Endothelial cell of umbilical vein (primary cell): ENCODE measurements at regions not wholly inside any gene's neighbourhood (a gene's known extent, or its start where the extent isn't known, plus 50 kb on each side); places are given as distances from the start of the nearest gene placed in this dataset.

Source experiments
- BruUV-seq: library from RNA; stranded (reverse); fragments of 400-500 nt; replicated peaks from 2 replicates; lab custom pipeline; 2021; lab: Mats Ljungman, UMichigan
- CTCF ChIA-PET: fragments of 300-600, 350-600 bp; sonication (Branson Sonifier 250); formaldehyde crosslinking; loops from one replicate; lab custom pipeline; 2021; ENCODE audit warnings: antibody characterized with exemption, inconsistent platforms; lab: Charles Lee
- POLR2A ChIA-PET: fragments of 300-600, 350-600 bp; sonication (Branson Sonifier 250); formaldehyde crosslinking; loops from one replicate; lab custom pipeline; 2021; ENCODE audit warnings: antibody characterized with exemption, inconsistent platforms; lab: Charles Lee
- DNase-seq: peaks from one replicate; pipeline ENCODE4 v3.0.0-alpha.2; 2011; ENCODE audit warnings: low read depth, low spot score
- FAIRE-seq: peaks from 2 replicates; lab custom pipeline; 2011; peaks lifted over from hg19 to GRCh38; lab: Jason Lieb, UNC
- H2AFZ ChIP-seq: 2 replicates; pipeline ENCODE4 v1.6.0; 2012; ENCODE audit warnings: low read depth, low read length, control low read depth, inconsistent platforms
- H3K27ac ChIP-seq: 2 replicates; pipeline ENCODE4 v1.5.1; 2011; ENCODE audit warnings: low read depth, mild to moderate bottlenecking, control low read depth, low read length, moderate library complexity; ENCODE audit not compliant: insufficient read depth
- H3K27me3 ChIP-seq, 2 experiments: 2 replicates each; pipeline versions ENCODE4 v1.6.0 to v1.6.1; 2011; ENCODE audit warnings: low read length in 2 of 2, mixed read lengths in 1 of 2; ENCODE audit not compliant: control insufficient read depth in 2 of 2, insufficient read depth in 2 of 2
- H3K36me3 ChIP-seq, 2 experiments: 2 replicates in 1 of 2; 3 replicates in 1 of 2; pipeline ENCODE4 v1.5.1; 2011; ENCODE audit warnings: low read length in 2 of 2, mild to moderate bottlenecking in 1 of 2, moderate library complexity in 1 of 2; ENCODE audit not compliant: control insufficient read depth in 2 of 2, insufficient read depth in 2 of 2; ENCODE audit errors: extremely low read depth in 1 of 2
- H3K4me1 ChIP-seq: 3 replicates; pipeline ENCODE4 v1.5.1; 2011; ENCODE audit warnings: mild to moderate bottlenecking, low read length; ENCODE audit not compliant: control insufficient read depth, insufficient read depth; ENCODE audit errors: extremely low read depth
- H3K4me2 ChIP-seq: 2 replicates; pipeline ENCODE4 v1.6.1; 2011; ENCODE audit warnings: low read length, control low read depth, mixed read lengths; ENCODE audit not compliant: insufficient read depth
- H3K4me3 ChIP-seq, 3 experiments: fragments of 200-600 bp in 1 of 3; sonication (generic), shearing (Covaris generic) in 1 of 3; replicated peaks in 1 of 3; 2 replicates each; pipeline ENCODE4 v1.5.1; 2011 to 2016; ENCODE audit warnings: control low read depth in 3 of 3, low read length in 3 of 3, mild to moderate bottlenecking in 2 of 3, inconsistent platforms in 1 of 3, low read depth in 1 of 3, moderate library complexity in 1 of 3; ENCODE audit not compliant: insufficient read depth in 1 of 3
- H3K79me2 ChIP-seq: 2 replicates; pipeline ENCODE4 v1.6.0; 2012; ENCODE audit warnings: low read length, inconsistent platforms; ENCODE audit not compliant: control insufficient read depth, insufficient read depth
- H3K9ac ChIP-seq: replicated peaks from 2 replicates; pipeline ENCODE3; 2011; ENCODE audit warnings: low read length, control low read depth; ENCODE audit not compliant: insufficient read depth; ENCODE audit errors: extremely low read depth
- H3K9me1 ChIP-seq: replicated peaks from 3 replicates; pipeline ENCODE4 v1.6.0; 2011; ENCODE audit warnings: mild to moderate bottlenecking, low read length; ENCODE audit not compliant: control insufficient read depth, insufficient read depth; ENCODE audit errors: extremely low read depth
- H3K9me3 ChIP-seq: replicated peaks from 2 replicates; pipeline ENCODE4 v1.5.1; 2012; ENCODE audit warnings: low read length, inconsistent platforms; ENCODE audit not compliant: control insufficient read depth, insufficient read depth
- H4K20me1 ChIP-seq: replicated peaks from 2 replicates; pipeline ENCODE3; 2011; ENCODE audit warnings: mild to moderate bottlenecking, low read length; ENCODE audit not compliant: control insufficient read depth, insufficient read depth; ENCODE audit errors: extremely low read depth
- EZH2 ChIP-seq: IDR thresholded peaks from 2 replicates; pipeline ENCODE4 v1.6.1; 2012; ENCODE audit warnings: borderline replicate concordance, low read depth, mild to moderate bottlenecking, moderate library complexity, low read length, inconsistent platforms; ENCODE audit not compliant: severe bottlenecking
- FOS ChIP-seq: IDR thresholded peaks from 2 replicates; pipeline ENCODE4 v1.6.1; 2011; ENCODE audit warnings: mild to moderate bottlenecking, low read length, moderate library complexity, borderline replicate concordance; ENCODE audit not compliant: insufficient read depth
- GATA2 ChIP-seq: IDR thresholded peaks from 2 replicates; pipeline ENCODE4 v1.7.0; 2011; ENCODE audit warnings: low read depth, mild to moderate bottlenecking, moderate library complexity, mixed read lengths, low read length; ENCODE audit not compliant: insufficient read length, insufficient read depth
- JUN ChIP-seq: IDR thresholded peaks from 2 replicates; pipeline ENCODE4 v1.6.1; 2011; ENCODE audit warnings: borderline replicate concordance, low read depth; ENCODE audit not compliant: insufficient read length, insufficient read depth
- MYC ChIP-seq: IDR thresholded peaks from one replicate; pipeline ENCODE4 v1.6.1; 2011; ENCODE audit warnings: mild to moderate bottlenecking, low read depth, low read length
- POLR2A ChIP-seq: IDR thresholded peaks from 2 replicates; pipeline ENCODE4 v1.6.1; 2012; ENCODE audit warnings: low read depth, mild to moderate bottlenecking, control low read depth, low read length
- POLR2AphosphoS5 ChIP-seq: IDR thresholded peaks from 2 replicates; pipeline ENCODE4 v1.6.1; 2012; ENCODE audit warnings: low read depth, mild to moderate bottlenecking, control low read depth, low read length, moderate library complexity; ENCODE audit not compliant: insufficient read depth
- dilution Hi-C: fragments of 300-500 bp; cut with MboI; formaldehyde crosslinking; loops from one replicate; pipeline ENCODE4 v1.15.0; 2019; ENCODE audit warnings: low sequenced_read_pairs; ENCODE audit not compliant: extremely low pct_ligation_motif_present
- intact Hi-C: fragments of 100-400 bp; cut with micrococcal nuclease; formaldehyde crosslinking; loops from one replicate; pipeline ENCODE4 v1.10.0; 2022
- TF ChIP-seq, protein P1 (sequence below), 2 donors: IDR thresholded peaks; 1 replicate in 1 of 2; 2 replicates in 1 of 2; pipeline ENCODE4 v1.5.1; 2011; ENCODE audit warnings: low read length in 2 of 2, mild to moderate bottlenecking in 2 of 2, moderate library complexity in 2 of 2, control low read depth in 1 of 2, inconsistent platforms in 1 of 2, low read depth in 1 of 2; ENCODE audit not compliant: insufficient read depth in 1 of 2; ENCODE audit errors: extremely low read depth in 1 of 2
- TF ChIP-seq, protein P2 (sequence below): IDR thresholded peaks from 2 replicates; pipeline ENCODE4 v1.6.1; 2011; ENCODE audit not compliant: insufficient read depth, insufficient read length

DNA sequence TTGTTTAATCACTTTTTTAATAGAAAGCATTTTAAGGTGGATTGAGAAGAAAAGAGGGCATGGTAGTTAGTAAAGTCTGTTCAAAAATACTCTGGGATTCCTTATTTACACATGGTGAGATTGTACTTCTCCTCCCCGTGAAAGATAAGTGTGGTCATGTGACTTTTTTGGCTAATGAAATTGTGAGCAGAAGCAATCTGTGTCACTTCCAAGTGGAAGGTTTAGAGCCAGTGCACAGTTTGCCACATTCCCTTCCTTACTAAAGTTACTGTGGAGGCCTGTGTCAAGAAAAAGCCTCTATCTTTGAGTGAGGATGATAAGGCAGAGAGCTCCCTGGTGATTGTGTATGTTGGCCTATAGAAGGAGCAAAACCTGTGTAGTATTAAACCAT lies 471.3 kb downstream of the OMA1 start:
- Histone ChIP-seq H3K9me3 (no peaks in the 10 kb centered on the region), H3K27ac (no peak overlapping the region), H4K20me1 (no peaks in the 10 kb centered on the region), H3K4me2 (no peak overlapping the region), H3K36me3 (no peaks in the 10 kb centered on the region), H2AFZ (no peak overlapping the region), H3K27me3 (no peaks in the 10 kb centered on the region), H3K4me1 (no peaks in the 10 kb centered on the region), H3K4me3 (no peak overlapping the region), H3K9ac (no peak overlapping the region), H3K9me1 (no peaks in the 10 kb centered on the region), H3K79me2 (no peaks in the 10 kb centered on the region)
- intact Hi-C loops (no loop called here), dilution Hi-C loops (no loop called here)
- DNase-seq = no peak
- TF ChIP-seq POLR2AphosphoS5 (no peak), MYC (no peak), GATA2 (no peak), JUN (no peak), POLR2A (no peak), EZH2 (no peak), FOS (no peak)
- TF ChIP-seq, protein P1, sequence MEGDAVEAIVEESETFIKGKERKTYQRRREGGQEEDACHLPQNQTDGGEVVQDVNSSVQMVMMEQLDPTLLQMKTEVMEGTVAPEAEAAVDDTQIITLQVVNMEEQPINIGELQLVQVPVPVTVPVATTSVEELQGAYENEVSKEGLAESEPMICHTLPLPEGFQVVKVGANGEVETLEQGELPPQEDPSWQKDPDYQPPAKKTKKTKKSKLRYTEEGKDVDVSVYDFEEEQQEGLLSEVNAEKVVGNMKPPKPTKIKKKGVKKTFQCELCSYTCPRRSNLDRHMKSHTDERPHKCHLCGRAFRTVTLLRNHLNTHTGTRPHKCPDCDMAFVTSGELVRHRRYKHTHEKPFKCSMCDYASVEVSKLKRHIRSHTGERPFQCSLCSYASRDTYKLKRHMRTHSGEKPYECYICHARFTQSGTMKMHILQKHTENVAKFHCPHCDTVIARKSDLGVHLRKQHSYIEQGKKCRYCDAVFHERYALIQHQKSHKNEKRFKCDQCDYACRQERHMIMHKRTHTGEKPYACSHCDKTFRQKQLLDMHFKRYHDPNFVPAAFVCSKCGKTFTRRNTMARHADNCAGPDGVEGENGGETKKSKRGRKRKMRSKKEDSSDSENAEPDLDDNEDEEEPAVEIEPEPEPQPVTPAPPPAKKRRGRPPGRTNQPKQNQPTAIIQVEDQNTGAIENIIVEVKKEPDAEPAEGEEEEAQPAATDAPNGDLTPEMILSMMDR (IDR thresholded peaks at IDR 0.05; ENCODE audit: extremely low read depth in 1 of 2, insufficient read depth in 1 of 2, low read depth in 1 of 2, low read length in 2 of 2) = no peak
- TF ChIP-seq, protein P2, sequence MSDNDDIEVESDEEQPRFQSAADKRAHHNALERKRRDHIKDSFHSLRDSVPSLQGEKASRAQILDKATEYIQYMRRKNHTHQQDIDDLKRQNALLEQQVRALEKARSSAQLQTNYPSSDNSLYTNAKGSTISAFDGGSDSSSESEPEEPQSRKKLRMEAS = no peak
- ChIA-PET POLR2A (no interaction called here), CTCF (no interaction called here)
- no peak for FAIRE-seq
- BruUV-seq = no TSS peak
